ENCODE measurements at regions not wholly inside any gene's neighbourhood (a gene's known extent, or its start where the extent isn't known, plus 50 kb on each side); places are given as distances from the start of the nearest gene placed in this dataset.

DNA sequence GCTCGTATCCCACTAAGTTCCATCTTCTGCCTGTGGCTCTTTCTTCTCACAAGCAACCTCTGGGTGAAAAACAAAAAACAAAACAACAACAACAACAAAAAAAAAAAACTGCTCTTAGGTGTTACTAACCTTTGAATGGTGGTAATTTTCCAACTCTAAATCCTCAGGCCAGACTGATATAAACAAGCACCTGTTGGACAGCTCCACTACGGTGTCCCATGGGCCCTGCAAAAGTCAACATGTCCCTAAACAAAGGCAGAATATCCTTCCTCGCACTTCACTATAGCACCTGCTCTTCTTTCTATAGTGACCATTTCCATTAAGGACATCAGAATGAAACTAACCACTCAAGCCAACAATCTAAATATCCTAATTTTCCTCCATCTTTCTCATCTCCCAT is 54.6 kb upstream of the PARM1 start:
- DNase-seq (ENCODE audit: low read depth), result no peak

GRCh38 chr4:74875451-74875850 is 57.5 kb upstream of the PARM1 start:
- DNase-seq (ENCODE audit: low read depth), result no peak

DNA sequence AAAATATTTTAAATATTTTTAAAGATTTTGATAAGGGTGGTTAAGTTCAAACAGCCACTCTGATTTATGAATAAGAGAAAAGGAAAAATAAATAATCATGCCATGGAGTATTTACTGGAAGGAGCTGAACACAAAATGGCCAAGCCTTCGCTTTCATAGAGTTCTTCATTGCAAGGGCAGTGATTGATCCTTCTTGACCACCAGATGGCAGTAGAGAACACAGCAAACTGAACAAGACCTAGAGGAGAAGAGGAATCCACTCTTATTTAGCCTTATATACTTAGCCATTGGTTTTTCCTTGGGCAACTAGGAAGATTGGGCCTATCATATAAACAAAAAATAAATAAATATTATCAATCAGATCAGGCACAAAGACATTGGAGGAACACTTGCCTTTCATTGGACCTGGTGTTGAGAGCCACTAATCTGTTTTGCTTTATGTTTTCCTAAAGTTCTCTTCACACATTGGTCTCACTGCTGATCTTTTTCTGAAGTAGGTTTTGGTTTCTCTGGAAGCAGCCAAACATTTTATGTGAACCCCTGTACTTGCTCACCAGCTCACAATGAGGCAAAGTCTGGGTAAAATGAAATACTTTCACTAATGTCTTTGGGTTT is 58.1 kb upstream of the PARM1 start:
- DNase-seq (ENCODE audit: low read depth), result peak; percentile 73

- DNase-seq (ENCODE audit: low read depth), result no peak
These were observed 59.2 kb upstream of the PARM1 start for GRCh38 chr4:74873545-74874301.

GRCh38 chr4:74858921-74859562 is 64.7 kb upstream of the BTC start:
- DNase-seq (ENCODE audit: low read depth), result no peak

DNA sequence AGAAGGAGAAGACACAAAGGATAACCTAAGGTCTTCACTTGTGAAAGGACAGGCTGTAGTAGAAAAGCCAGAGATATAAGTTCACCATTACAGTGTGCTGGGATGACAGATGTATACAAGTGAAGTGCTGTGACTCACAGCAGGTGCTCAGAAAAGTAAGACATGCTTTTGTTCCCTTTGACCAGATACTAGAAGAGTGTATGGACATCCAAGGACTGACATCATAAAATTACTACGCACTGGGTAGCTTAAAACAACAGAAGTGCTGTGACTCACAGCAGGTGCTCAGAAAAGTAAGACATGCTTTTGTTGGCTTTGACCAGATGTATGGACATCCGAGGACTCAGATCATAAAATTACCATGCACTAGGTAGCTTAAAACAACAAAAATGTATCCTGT is 61.6 kb upstream of the BTC start:
- DNase-seq (ENCODE audit: low read depth), result no peak

DNA sequence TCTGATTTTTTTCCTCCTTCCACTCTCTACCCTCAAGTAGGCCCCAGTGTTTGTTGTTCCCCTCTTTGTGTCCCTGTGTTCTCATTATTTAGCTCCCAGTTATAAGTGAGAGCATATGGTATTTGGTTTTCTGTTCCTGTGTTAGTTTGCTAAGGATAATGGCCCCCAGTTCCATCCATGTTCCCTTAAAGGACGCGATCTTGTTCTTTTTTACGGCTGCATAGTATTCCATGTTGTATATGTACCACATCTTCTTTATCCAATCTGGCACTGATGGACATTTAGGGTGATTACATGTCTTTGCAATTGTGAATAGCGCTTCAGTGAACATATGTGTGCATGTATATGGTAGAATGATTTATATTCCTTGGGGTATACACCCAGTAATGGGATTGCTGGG is 54.5 kb upstream of the BTC start:
- no peak for DNase-seq (ENCODE audit: low read depth)

DNA sequence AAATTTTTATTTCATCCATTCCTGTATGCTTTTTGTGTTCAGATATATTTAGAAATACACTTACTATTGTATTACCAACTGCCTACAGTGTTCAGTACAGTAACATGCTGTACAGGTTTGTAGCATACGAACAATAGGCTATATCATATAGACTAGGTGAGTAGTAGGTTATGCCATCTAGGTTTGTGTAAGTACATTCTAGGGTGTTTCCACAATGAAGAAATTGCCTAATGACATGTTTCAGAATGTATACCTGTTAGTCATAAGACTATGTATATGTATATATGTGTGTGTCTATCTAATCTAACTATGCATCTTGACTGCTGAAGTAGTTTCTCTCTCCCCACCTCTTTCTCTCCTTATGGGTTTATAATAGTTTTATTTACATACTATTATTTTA is 51.5 kb upstream of the BTC start:
- no peak for DNase-seq (ENCODE audit: low read depth)
